GM18868 (cell line): ENCODE measurements at regions not wholly inside any gene's neighbourhood (a gene's known extent, or its start where the extent isn't known, plus 50 kb on each side); places are given as distances from the start of the nearest gene placed in this dataset.

Source experiments
- ATAC-seq: cut with Tn5 transposase; IDR thresholded peaks from one replicate; pipeline ENCODE4 v1.9.1; 2021; ENCODE audit warnings: mild to moderate bottlenecking, moderate library complexity; ENCODE audit not compliant: unreplicated experiment

- ATAC-seq: peak; percentile 51
Measured at GRCh38 chr18:59848002-59848401, 51.8 kb upstream of the PMAIP1 start.

- peak; percentile 23 for ATAC-seq
Measured at GRCh38 chr18:59847491-59847846, 52.3 kb upstream of the PMAIP1 start.

- ATAC-seq: peak; percentile 91
Measured at GRCh38 chr18:59846814-59847490, 52.8 kb upstream of the PMAIP1 start.

GRCh38 chr18:59842947-59843346 lies 56.8 kb upstream of the PMAIP1 start:
- no peak for ATAC-seq

GRCh38 chr18:59839931-59840685 lies 59.7 kb upstream of the PMAIP1 start:
- no peak for ATAC-seq

GRCh38 chr18:59839246-59839645 lies 60.5 kb upstream of the PMAIP1 start:
- ATAC-seq: no peak

GRCh38 chr18:59837586-59837985 lies 62.2 kb upstream of the PMAIP1 start:
- peak; percentile 29 for ATAC-seq

GRCh38 chr18:59835605-59836379 lies 64.0 kb upstream of the PMAIP1 start:
- peak; percentile 67 for ATAC-seq

GRCh38 chr18:59834267-59834666 lies 65.5 kb upstream of the PMAIP1 start:
- peak; percentile 43 for ATAC-seq

- peak; percentile 81 for ATAC-seq
Measured at GRCh38 chr18:59833785-59834184, 66.0 kb upstream of the PMAIP1 start.

- peak; percentile 85 for ATAC-seq
Measured at GRCh38 chr18:59823596-59824195, 76.1 kb upstream of the PMAIP1 start.

- no peak for ATAC-seq
Measured at GRCh38 chr18:59822612-59823550, 76.9 kb upstream of the PMAIP1 start.

- no peak for ATAC-seq
Measured at GRCh38 chr18:59821983-59822382, 77.8 kb upstream of the PMAIP1 start.

GRCh38 chr18:59820663-59821062 lies 79.1 kb upstream of the PMAIP1 start:
- ATAC-seq: no peak

GRCh38 chr18:59818769-59819168 lies 81.0 kb upstream of the PMAIP1 start:
- ATAC-seq: no peak

GRCh38 chr18:59814891-59815290 lies 84.9 kb upstream of the PMAIP1 start:
- ATAC-seq: no peak

GRCh38 chr18:59813942-59814341 lies 85.9 kb upstream of the PMAIP1 start:
- no peak for ATAC-seq

GRCh38 chr18:59810735-59811520 lies 88.9 kb upstream of the PMAIP1 start:
- ATAC-seq: no peak

- ATAC-seq: no peak
Measured at GRCh38 chr18:59810183-59810582, 89.6 kb upstream of the PMAIP1 start.
